ENCODE measurements at regions not wholly inside any gene's neighbourhood (a gene's known extent, or its start where the extent isn't known, plus 50 kb on each side); places are given as distances from the start of the nearest gene placed in this dataset.

GRCh38 chr1:219476116-219476515 is 136.8 kb downstream of the ZC3H11B start:
- no peak for DNase-seq (ENCODE audit: low spot score)

GRCh38 chr1:219472596-219472995 is 140.3 kb downstream of the ZC3H11B start:
- DNase-seq (ENCODE audit: low spot score), result no peak

- DNase-seq (ENCODE audit: low spot score), result no peak
These were observed 145.4 kb downstream of the ZC3H11B start for GRCh38 chr1:219467524-219467923.

GRCh38 chr1:219466766-219467165 is 146.1 kb downstream of the ZC3H11B start:
- DNase-seq (ENCODE audit: low spot score), result no peak

- no peak for DNase-seq (ENCODE audit: low spot score)
These were observed 147.5 kb downstream of the ZC3H11B start for GRCh38 chr1:219465212-219466093.

- DNase-seq (ENCODE audit: low spot score), result no peak
These were observed 149.3 kb downstream of the ZC3H11B start for GRCh38 chr1:219463636-219464035.

- DNase-seq (ENCODE audit: low spot score), result no peak
These were observed 150.9 kb downstream of the ZC3H11B start for GRCh38 chr1:219461981-219462400.

- no peak for DNase-seq (ENCODE audit: low spot score)
These were observed 151.7 kb downstream of the ZC3H11B start for GRCh38 chr1:219460896-219461815.

- DNase-seq (ENCODE audit: low spot score), result no peak
These were observed 152.6 kb downstream of the ZC3H11B start for GRCh38 chr1:219460081-219460895.

- DNase-seq (ENCODE audit: low spot score), result no peak
These were observed 153.4 kb downstream of the ZC3H11B start for GRCh38 chr1:219459351-219460080.

GRCh38 chr1:219446288-219446687 is 166.6 kb downstream of the ZC3H11B start:
- no peak for DNase-seq (ENCODE audit: low spot score)

- no peak for DNase-seq (ENCODE audit: low spot score)
These were observed 167.0 kb downstream of the ZC3H11B start for GRCh38 chr1:219445864-219446263.

GRCh38 chr1:219444474-219444873 is 168.4 kb downstream of the ZC3H11B start:
- DNase-seq (ENCODE audit: low spot score), result no peak

- DNase-seq (ENCODE audit: low spot score), result no peak
These were observed 169.1 kb downstream of the ZC3H11B start for GRCh38 chr1:219443763-219444162.

- no peak for DNase-seq (ENCODE audit: low spot score)
These were observed 170.3 kb downstream of the ZC3H11B start for GRCh38 chr1:219442611-219443061.

GRCh38 chr1:219441884-219442283 is 171.0 kb downstream of the ZC3H11B start:
- no peak for DNase-seq (ENCODE audit: low spot score)

- DNase-seq (ENCODE audit: low spot score), result no peak
These were observed 173.5 kb downstream of the ZC3H11B start for GRCh38 chr1:219439376-219439775.

- DNase-seq (ENCODE audit: low spot score), result no peak
These were observed 174.5 kb downstream of the ZC3H11B start for GRCh38 chr1:219438386-219438785.

GRCh38 chr1:219434923-219435297 is 178.0 kb downstream of the ZC3H11B start:
- DNase-seq (ENCODE audit: low spot score), result no peak

- DNase-seq (ENCODE audit: low spot score), result no peak
These were observed 178.5 kb downstream of the ZC3H11B start for GRCh38 chr1:219434285-219434922.

All from ecto neural progenitor cell (in vitro differentiated cells).